ENCODE measurements at regions not wholly inside any gene's neighbourhood (a gene's known extent, or its start where the extent isn't known, plus 50 kb on each side); places are given as distances from the start of the nearest gene placed in this dataset.

DNA sequence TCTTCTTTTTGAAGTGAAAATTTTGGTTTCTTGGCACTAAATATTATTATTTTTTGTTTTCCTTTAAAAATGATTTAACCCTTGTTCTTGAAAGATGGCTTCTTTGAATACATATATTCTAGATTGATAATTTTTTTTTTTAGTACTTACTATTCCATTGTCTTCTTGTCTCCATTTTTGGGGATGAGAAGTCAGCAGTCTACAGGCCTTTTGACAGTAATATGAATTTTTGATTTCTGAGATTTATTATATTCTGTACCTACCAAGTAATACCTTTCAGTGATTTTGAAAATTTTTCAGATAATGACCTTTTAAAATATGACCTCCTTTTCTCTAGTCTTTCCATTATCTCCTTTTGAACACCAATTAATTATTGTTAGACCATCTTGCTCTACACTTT is 294.1 kb upstream of the LARGE1 start:
- TF ChIP-seq, protein P1, sequence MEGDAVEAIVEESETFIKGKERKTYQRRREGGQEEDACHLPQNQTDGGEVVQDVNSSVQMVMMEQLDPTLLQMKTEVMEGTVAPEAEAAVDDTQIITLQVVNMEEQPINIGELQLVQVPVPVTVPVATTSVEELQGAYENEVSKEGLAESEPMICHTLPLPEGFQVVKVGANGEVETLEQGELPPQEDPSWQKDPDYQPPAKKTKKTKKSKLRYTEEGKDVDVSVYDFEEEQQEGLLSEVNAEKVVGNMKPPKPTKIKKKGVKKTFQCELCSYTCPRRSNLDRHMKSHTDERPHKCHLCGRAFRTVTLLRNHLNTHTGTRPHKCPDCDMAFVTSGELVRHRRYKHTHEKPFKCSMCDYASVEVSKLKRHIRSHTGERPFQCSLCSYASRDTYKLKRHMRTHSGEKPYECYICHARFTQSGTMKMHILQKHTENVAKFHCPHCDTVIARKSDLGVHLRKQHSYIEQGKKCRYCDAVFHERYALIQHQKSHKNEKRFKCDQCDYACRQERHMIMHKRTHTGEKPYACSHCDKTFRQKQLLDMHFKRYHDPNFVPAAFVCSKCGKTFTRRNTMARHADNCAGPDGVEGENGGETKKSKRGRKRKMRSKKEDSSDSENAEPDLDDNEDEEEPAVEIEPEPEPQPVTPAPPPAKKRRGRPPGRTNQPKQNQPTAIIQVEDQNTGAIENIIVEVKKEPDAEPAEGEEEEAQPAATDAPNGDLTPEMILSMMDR (IDR thresholded peaks at IDR 0.05) = no peak
- TF ChIP-seq EP300 (IDR thresholded peaks at IDR 0.05) (no peak), POLR2A (IDR thresholded peaks at IDR 0.05) (no peak)

Measured in ovary (tissue), 3 donors.